Transverse colon (tissue), 4 donors: ENCODE measurements at regions not wholly inside any gene's neighbourhood (a gene's known extent, or its start where the extent isn't known, plus 50 kb on each side); places are given as distances from the start of the nearest gene placed in this dataset.

Experiments used
- CTCF ChIP-seq, 5 experiments: fragments of 200-600 bp in 3 of 5; fragments of 450-650 bp in 2 of 5; sonication (generic) in 3 of 5; IDR thresholded peaks; 1 replicate in 2 of 5; 2 replicates in 3 of 5; pipeline ENCODE4 v1.5.1; 2016 to 2017; ENCODE audit warnings: antibody characterized with exemption in 5 of 5, inconsistent platforms in 3 of 5, mild to moderate bottlenecking in 2 of 5, moderate library complexity in 1 of 5
- POLR2AphosphoS5 ChIP-seq, 3 donors: sonication (generic); formaldehyde crosslinking; IDR thresholded peaks; one replicate each; pipeline ENCODE4 v1.6.1; 2016; ENCODE audit warnings: antibody characterized with exemption in 3 of 3

DNA sequence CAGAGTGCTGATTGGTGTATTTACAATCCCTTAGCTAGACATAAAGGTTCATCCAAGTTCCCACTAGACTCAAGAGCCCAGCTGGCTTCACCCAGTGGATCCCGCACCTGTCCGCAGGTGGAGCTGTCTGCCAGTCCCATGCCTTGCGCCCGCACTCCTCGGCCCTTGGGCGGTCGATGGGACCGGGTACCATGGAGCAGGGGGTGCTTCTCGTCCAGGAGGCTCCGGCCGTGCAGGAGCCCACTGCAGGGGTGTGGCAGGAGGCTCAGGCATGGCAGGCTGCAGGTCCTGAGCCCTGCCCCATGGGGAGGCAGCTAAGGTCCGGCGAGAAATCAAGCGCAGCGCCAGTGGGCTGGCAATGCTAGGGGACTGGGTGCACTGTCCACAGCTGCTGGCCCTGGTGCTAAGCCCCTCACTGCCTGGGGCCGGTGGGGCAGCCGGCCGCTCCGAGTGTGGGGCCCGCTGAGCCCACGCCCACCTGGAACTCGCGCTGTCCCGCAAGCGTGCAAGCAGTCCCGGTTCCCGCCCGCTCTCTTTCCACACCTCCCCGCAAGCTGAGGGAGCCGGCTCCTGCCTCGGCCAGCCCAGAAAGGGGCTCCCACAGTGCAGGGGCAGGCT, 1206.3 kb downstream of the OTOL1 start:
- TF ChIP-seq CTCF (IDR thresholded peaks at IDR 0.05) (no peak), POLR2AphosphoS5 (IDR thresholded peaks at IDR 0.05) (no peak)
